HCT116 (cell line): ENCODE measurements at regions not wholly inside any gene's neighbourhood (a gene's known extent, or its start where the extent isn't known, plus 50 kb on each side); places are given as distances from the start of the nearest gene placed in this dataset.

ENCODE experiments used
- CTCF ChIP-seq, 3 experiments: fragments of 200-600 bp in 1 of 3; sonication (generic) in 1 of 3; IDR thresholded peaks in 2 of 3; conservative IDR thresholded peaks in 1 of 3; 2 replicates each; pipeline ENCODE4 v1.5.1; 2012 to 2017; ENCODE audit warnings: low read depth in 2 of 3, low read length in 2 of 3, antibody characterized with exemption in 1 of 3, borderline replicate concordance in 1 of 3, control low read depth in 1 of 3, mild to moderate bottlenecking in 1 of 3, mixed read lengths in 1 of 3, mixed run types in 1 of 3, moderate library complexity in 1 of 3; ENCODE audit not compliant: insufficient read depth in 1 of 3
- EZH2 ChIP-seq: fragments of 200-600 bp; sonication (generic); IDR thresholded peaks from 2 replicates; pipeline ENCODE4 v1.6.1; 2017; ENCODE audit warnings: antibody characterized with exemption, mixed run types
- MAX ChIP-seq: IDR thresholded peaks from 2 replicates; pipeline ENCODE4 v1.6.1; 2012
- POLR2A ChIP-seq: IDR thresholded peaks from 2 replicates; pipeline ENCODE4 v1.7.0; 2011; ENCODE audit warnings: borderline replicate concordance; ENCODE audit not compliant: insufficient read depth, insufficient read length; ENCODE audit errors: extremely low read depth
- POLR2AphosphoS5 ChIP-seq: IDR thresholded peaks from 2 replicates; pipeline ENCODE4 v1.6.1; 2011; ENCODE audit warnings: mild to moderate bottlenecking, low read depth, low read length, moderate library complexity
- RAD21 ChIP-seq: IDR thresholded peaks from 2 replicates; pipeline ENCODE4 v1.6.1; 2012; ENCODE audit warnings: low read depth, mild to moderate bottlenecking
- REST ChIP-seq: IDR thresholded peaks from 2 replicates; pipeline ENCODE4 v1.6.1; 2012; ENCODE audit warnings: low read depth
- SIN3A ChIP-seq: IDR thresholded peaks from 2 replicates; pipeline ENCODE4 v1.6.1; 2012; ENCODE audit warnings: low read depth
- SP1 ChIP-seq: IDR thresholded peaks from 2 replicates; pipeline ENCODE4 v1.6.1; 2012; ENCODE audit warnings: low read depth
- SRF ChIP-seq: IDR thresholded peaks from 2 replicates; pipeline ENCODE4 v1.6.1; 2012; ENCODE audit warnings: low read depth
- TCF7L2 ChIP-seq: IDR thresholded peaks from 2 replicates; pipeline ENCODE4 v1.7.0; 2011; ENCODE audit warnings: borderline replicate concordance, inconsistent platforms; ENCODE audit not compliant: insufficient read depth, insufficient read length; ENCODE audit errors: extremely low read depth
- YY1 ChIP-seq: IDR thresholded peaks from 2 replicates; pipeline ENCODE4 v1.6.1; 2011; ENCODE audit warnings: low read length, low read depth, moderate library complexity, mild to moderate bottlenecking; ENCODE audit not compliant: insufficient replicate concordance; ENCODE audit errors: extremely low read depth
- ZBTB33 ChIP-seq: IDR thresholded peaks from 2 replicates; pipeline ENCODE4 v1.6.1; 2011; ENCODE audit warnings: mild to moderate bottlenecking, low read length, moderate library complexity; ENCODE audit not compliant: insufficient replicate concordance; ENCODE audit errors: extremely low read depth

- TF ChIP-seq CTCF (IDR thresholded peaks at IDR 0.05 in 2 of 3, conservative IDR thresholded peaks at IDR 0.05 in 1 of 3; ENCODE audit: borderline replicate concordance in 1 of 3, insufficient read depth in 1 of 3, low read depth in 2 of 3, low read length in 2 of 3): no peak
- no peak for TF ChIP-seq YY1
- TF ChIP-seq POLR2A: no peak
- no peak for TF ChIP-seq RAD21
- TF ChIP-seq POLR2AphosphoS5: no peak
- TF ChIP-seq SP1: no peak
- no peak for TF ChIP-seq MAX
- TF ChIP-seq SRF: no peak
- no peak for TF ChIP-seq TCF7L2
- no peak for TF ChIP-seq REST
- no peak for TF ChIP-seq SIN3A
- no peak for TF ChIP-seq ZBTB33
- no peak for TF ChIP-seq EZH2
These were observed 136.6 kb upstream of the TNC start for GRCh38 chr9:115254287-115255180.
